ENCODE measurements at regions not wholly inside any gene's neighbourhood (a gene's known extent, or its start where the extent isn't known, plus 50 kb on each side); places are given as distances from the start of the nearest gene placed in this dataset.
"Not testable (repeated sequence)": the region's sequence is repeated elsewhere in the genome, so short reads cannot be mapped to it uniquely, and the experiment has no call there.

DNA sequence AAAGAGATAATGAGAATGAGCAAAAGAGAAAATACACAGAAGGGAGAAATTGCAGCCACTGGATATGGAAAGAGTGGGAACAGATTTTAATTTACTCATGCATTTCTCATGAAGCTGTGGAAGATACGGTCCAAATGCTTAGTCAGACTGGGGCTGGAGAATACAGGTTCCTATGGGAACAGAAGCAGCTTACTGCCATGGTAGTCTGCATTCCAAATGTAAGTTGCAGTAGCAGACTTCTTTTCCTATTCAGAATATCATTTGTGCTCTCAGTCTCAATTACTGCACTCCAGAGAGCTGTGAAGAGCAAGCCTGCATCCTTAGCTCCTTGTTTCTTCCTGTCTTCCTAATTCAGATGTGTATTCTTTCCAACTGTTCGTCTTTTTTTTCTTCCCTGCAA, 190.8 kb upstream of the TMEM196 start:
- no peak overlapping the region for H3K4me3 ChIP-seq
- no peak overlapping the region for H3K9ac ChIP-seq
- H3K4me1 ChIP-seq: no peaks in the 10 kb centered on the region
- no peak overlapping the region for H3K27ac ChIP-seq
- H4K20me1 ChIP-seq: no peaks in the 10 kb centered on the region
- no peak overlapping the region for H3K4me2 ChIP-seq
- no peak for TF ChIP-seq Cebpa-rat (IDR thresholded peaks at IDR 0.05)
- no peaks in the 10 kb centered on the region for H3K27me3 ChIP-seq
- H3K9me3 ChIP-seq: no peaks in the 10 kb centered on the region
- no peaks in the 10 kb centered on the region for H3K36me3 ChIP-seq

DNA sequence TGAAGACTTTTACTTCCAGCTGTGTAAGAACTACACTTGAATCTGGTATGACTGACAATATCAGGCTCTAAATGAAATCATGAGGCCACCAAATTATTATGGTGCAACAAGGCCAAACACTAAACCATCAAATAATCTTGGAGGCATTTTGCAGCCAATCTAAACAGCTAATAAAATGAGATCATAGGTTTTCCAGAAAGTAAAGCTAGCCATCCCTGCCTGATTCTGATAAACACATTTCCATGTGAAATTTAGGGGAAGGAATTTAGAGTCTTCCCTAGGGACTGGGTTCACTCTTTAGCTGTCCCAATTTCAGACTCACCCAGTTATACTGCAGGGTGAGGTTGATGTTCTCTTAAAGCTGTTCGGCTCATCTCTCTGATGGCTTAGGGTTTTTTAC, 190.3 kb upstream of the TMEM196 start:
- Histone ChIP-seq H3K27ac (no peak overlapping the region), H3K4me3 (no peak overlapping the region), H3K9ac (no peak overlapping the region), H3K4me2 (no peak overlapping the region), H3K9me3 (no peaks in the 10 kb centered on the region), H4K20me1 (no peaks in the 10 kb centered on the region), H3K36me3 (no peaks in the 10 kb centered on the region), H3K27me3 (no peaks in the 10 kb centered on the region), H3K4me1 (no peaks in the 10 kb centered on the region)
- no peak for TF ChIP-seq Cebpa-rat (IDR thresholded peaks at IDR 0.05)

DNA sequence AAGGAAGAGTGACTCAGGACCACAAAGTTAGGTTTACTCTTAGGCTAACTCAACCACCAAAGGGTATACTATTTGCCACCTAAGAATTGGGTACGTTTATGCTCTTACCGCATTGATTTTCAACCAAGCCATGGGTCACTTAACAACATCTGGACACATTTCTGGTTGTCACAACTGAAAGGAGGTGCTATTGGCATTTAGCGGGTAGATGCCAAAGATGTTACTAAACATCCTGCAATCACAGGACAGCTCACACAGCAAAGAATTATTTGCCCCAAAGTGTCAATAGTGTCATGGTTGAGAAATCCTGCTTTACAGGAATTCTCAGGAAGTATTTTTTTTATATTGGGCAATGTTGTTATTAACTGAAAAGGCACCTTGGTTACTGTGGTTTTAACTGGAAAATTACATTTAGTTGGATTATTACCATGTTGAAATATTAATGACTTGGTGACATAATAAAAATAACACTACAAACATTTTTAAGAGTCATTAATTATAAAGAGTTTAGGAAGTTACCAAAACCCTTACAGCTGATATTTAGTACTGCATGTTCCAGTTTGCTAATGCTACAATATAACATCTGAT, 185.0 kb upstream of the TMEM196 start:
- no peaks in the 10 kb centered on the region for H3K4me1 ChIP-seq
- H3K9ac ChIP-seq: no peak overlapping the region
- peaks cover 8% of the 10 kb centered on the region for H3K9me3 ChIP-seq
- no peak overlapping the region for H3K27ac ChIP-seq
- H3K27me3 ChIP-seq: no peaks in the 10 kb centered on the region
- TF ChIP-seq Cebpa-rat (IDR thresholded peaks at IDR 0.05): no peak
- H3K4me2 ChIP-seq: no peak overlapping the region
- no peaks in the 10 kb centered on the region for H3K36me3 ChIP-seq
- H3K4me3 ChIP-seq: no peak overlapping the region
- H4K20me1 ChIP-seq: no peaks in the 10 kb centered on the region

DNA sequence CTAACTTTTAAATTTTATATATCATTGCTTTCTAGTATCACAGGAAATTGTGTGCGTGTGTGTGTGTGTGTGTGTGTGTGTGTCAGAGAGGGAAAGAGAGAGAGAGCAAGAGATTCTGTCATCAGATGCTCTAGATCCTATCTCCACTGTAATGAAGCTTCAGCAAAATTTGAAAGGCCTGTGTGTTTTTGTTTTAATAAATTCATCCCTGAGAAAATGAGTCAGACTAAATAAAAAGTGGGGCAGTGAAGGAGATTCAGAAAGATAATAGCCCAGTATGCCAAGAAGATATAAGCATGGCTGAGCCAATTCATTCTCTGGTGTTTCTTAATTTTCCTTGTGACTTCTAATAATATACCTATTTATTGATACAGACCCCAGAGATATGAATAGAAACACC, 184.2 kb upstream of the TMEM196 start:
- Histone ChIP-seq H3K27ac (no peak overlapping the region), H4K20me1 (no peaks in the 10 kb centered on the region), H3K4me1 (no peaks in the 10 kb centered on the region), H3K9me3 (peaks cover 8% of the 10 kb centered on the region), H3K9ac (no peak overlapping the region), H3K27me3 (no peaks in the 10 kb centered on the region), H3K4me2 (no peak overlapping the region), H3K36me3 (no peaks in the 10 kb centered on the region), H3K4me3 (no peak overlapping the region)
- TF ChIP-seq Cebpa-rat (IDR thresholded peaks at IDR 0.05): no peak

DNA sequence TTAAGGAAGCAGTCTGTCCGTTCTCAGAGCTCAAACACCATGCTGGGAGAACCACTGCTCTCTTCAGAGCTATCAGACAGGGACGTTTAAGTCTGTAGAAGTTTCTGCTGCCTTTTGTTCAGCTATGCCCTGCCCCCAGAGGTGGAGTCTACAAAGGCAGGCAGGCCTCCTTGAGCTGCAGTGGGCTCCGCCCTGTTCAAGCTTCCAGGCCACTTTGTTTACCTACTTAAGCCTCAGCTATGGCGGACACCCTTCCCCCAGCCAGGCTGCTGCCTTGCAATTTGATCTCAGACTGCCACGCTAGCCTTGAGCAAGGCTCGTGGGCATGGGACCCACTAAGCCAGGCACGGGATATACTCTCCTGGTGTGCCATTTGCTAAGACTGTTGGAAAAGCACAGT, 180.7 kb upstream of the TMEM196 start:
- not testable (repeated sequence) for H3K36me3 ChIP-seq, H3K4me3 ChIP-seq, H4K20me1 ChIP-seq, H3K4me1 ChIP-seq, H3K27me3 ChIP-seq, H3K27ac ChIP-seq, H3K4me2 ChIP-seq, H3K9ac ChIP-seq, H3K9me3 ChIP-seq

DNA sequence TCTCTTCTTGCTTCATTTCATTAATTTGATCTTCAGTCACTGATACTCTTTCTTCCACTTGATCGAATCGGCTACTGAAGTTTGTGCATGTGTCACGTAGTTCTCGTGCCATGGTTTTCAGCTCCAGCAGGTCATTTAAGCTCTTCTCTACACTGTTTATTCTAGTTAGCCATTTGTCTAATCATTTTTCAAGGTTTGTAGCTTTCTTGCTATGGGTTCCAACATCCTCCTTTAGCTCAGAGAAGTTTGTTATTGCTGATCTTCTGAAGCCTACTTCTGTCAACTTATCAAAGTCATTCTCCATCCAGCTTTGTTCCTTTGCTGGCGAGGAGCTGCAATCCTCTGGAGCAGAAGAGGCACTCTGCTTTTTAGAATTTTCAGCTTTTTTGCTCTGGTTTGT, 180.0 kb upstream of the TMEM196 start:
- not testable (repeated sequence) for H4K20me1 ChIP-seq, H3K9ac ChIP-seq, H3K36me3 ChIP-seq, H3K27me3 ChIP-seq, H3K4me3 ChIP-seq, H3K27ac ChIP-seq, H3K4me2 ChIP-seq, H3K4me1 ChIP-seq
- peaks cover 13% of the 10 kb centered on the region for H3K9me3 ChIP-seq

DNA sequence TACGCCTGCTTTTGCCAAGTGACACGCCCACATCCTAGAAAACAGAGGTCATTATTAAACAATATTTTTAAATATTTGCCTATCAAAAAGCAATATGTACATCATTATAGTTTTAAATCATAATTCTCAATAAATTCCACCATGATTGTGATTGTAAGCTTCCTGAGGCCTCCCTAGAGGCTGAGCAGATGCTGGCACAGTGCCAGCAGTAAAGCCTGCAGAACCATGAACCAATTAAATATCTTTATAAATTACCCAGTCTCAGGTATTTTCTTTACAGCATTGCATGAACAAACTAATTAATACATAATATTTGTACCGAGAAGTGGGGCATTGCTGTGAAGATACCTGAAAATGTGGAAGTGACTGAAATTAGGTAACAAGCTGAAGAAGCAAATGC, 174.7 kb upstream of the TMEM196 start:
- Histone ChIP-seq H3K9me3 (peaks cover 4% of the 10 kb centered on the region; the same call in 1 of the 2 replicates), H3K9ac (no peak overlapping the region), H3K27me3 (no peaks in the 10 kb centered on the region), H3K4me3 (no peak overlapping the region), H3K36me3 (no peaks in the 10 kb centered on the region), H4K20me1 (no peaks in the 10 kb centered on the region), H3K27ac (no peak overlapping the region), H3K4me2 (no peak overlapping the region), H3K4me1 (no peaks in the 10 kb centered on the region)
- no peak for TF ChIP-seq Cebpa-rat (IDR thresholded peaks at IDR 0.05)

DNA sequence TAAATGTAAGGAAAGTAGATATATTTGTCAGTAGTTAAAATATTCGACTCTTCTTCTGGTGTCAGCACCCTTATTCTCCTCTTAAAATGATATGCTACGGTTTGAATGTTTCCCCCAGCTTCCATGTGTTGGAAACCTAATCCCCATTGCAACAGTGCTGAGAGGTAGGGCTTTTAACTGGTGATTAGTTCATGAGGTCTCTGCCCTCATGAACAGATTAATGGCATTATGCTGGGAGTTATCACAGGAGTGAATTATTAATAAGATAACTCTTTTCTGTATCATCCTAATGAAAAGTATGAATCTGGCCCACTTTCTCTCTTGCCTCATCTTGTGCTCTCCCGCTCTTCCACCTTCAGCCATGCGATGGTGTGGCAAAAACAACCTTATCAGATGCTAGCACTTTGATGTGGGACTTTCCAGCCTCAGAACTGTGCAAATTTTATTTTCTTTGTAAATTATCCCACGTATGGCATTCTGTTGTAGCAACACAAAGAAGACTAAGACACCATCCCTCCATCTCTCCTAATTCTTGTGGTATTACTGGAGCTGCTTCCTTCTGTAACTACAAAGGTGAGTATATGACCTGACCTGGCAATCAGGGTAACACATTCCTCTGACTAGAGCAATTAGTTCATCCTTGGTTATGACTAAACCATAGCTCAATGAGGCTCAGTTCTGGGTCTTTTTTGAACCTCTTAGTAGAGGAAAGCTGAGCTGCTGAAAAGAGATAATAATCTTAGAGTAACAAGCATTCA, 171.1 kb upstream of the TMEM196 start:
- Histone ChIP-seq H3K9ac (no peak overlapping the region), H3K9me3 (peaks cover 4% of the 10 kb centered on the region; the same call in 1 of the 2 replicates), H3K27me3 (no peaks in the 10 kb centered on the region), H3K4me1 (no peaks in the 10 kb centered on the region), H3K4me3 (no peak overlapping the region), H4K20me1 (no peaks in the 10 kb centered on the region), H3K4me2 (no peak overlapping the region), H3K36me3 (no peaks in the 10 kb centered on the region), H3K27ac (no peak overlapping the region)
- TF ChIP-seq Cebpa-rat (IDR thresholded peaks at IDR 0.05): no peak

DNA sequence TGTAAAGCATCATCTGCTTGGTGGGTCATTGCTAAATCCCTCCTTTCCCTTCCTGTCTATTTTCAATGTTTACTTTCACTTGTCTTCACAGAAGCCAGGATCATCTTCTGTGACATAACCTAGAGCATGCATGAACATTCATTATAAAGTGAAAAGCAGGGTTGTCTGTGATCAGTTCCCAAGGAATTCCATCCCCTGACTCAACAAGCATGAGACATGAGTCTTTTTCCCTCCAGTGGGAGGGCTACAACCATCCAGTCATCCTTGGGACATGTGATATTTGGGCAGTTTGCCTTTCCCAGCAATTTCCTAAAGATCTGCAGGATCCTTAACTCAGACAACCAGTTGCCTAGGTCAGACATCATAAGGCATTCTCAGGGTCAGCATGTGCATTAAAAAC, 166.3 kb upstream of the TMEM196 start:
- Histone ChIP-seq H3K9me3 (peaks cover 15% of the 10 kb centered on the region), H3K4me3 (no peak overlapping the region), H3K36me3 (no peaks in the 10 kb centered on the region), H3K27ac (no peak overlapping the region), H3K27me3 (no peaks in the 10 kb centered on the region), H3K4me1 (no peaks in the 10 kb centered on the region), H3K9ac (no peak overlapping the region), H3K4me2 (no peak overlapping the region), H4K20me1 (no peaks in the 10 kb centered on the region)
- no peak for TF ChIP-seq Cebpa-rat (IDR thresholded peaks at IDR 0.05)

DNA sequence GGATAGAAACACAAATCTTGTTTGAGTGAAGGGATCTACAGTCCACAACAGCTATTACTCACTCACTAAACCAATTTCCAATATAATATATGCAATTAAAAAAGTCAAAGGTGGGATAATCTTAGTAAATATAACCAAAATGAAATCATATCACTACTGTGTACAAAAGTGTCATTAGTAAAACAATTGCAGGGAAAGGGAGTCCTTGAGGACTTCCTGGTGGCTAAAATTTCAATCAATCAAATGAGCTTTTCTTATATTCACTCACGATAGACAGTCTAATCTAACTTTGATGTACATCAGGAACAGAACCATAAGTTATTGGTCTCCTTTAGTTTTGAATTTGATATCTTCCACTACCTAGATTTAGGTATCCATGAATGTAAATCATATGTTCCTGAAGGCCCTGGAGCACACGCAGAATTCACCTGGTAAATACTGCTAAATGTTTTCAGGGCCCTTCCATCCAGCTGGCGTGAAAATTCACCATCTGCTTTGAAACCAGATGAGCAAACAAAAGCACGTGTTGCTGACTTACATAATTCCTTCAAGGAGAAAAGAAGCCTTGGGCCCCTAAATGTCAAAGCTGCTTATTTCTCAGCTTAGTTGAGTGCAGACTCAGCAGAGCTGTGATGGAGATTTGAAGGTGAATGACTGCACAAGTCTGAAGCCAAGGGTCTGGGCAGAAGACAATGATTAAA, 159.3 kb upstream of the TMEM196 start:
- no peaks in the 10 kb centered on the region for H3K4me1 ChIP-seq
- H3K27ac ChIP-seq: no peak overlapping the region
- no peak for TF ChIP-seq Cebpa-rat (IDR thresholded peaks at IDR 0.05)
- no peak overlapping the region for H3K4me3 ChIP-seq
- H3K27me3 ChIP-seq: no peaks in the 10 kb centered on the region
- H3K9ac ChIP-seq: no peak overlapping the region
- H4K20me1 ChIP-seq: no peaks in the 10 kb centered on the region
- H3K9me3 ChIP-seq: peaks cover 16% of the 10 kb centered on the region
- H3K4me2 ChIP-seq: no peak overlapping the region
- no peaks in the 10 kb centered on the region for H3K36me3 ChIP-seq
